IMR-90 (cell line): ENCODE measurements at regions not wholly inside any gene's neighbourhood (a gene's known extent, or its start where the extent isn't known, plus 50 kb on each side); places are given as distances from the start of the nearest gene placed in this dataset.

Experiments
- BHLHE40 ChIP-seq: fragments of 150-350 bp; IDR thresholded peaks from 2 replicates; pipeline ENCODE4 v1.6.1; 2016; ENCODE audit warnings: mild to moderate bottlenecking, low read depth, low read length
- CEBPB ChIP-seq: IDR thresholded peaks from 2 replicates; pipeline ENCODE4 v1.6.1; 2012; ENCODE audit warnings: low read depth, low read length, improper control_type of control experiment
- CHD1 ChIP-seq: IDR thresholded peaks from 2 replicates; pipeline ENCODE4 v1.6.1; 2012; ENCODE audit warnings: low read depth, low read length, improper control_type of control experiment
- FOS ChIP-seq: fragments of 150-350 bp; IDR thresholded peaks from 2 replicates; pipeline ENCODE4 v1.6.1; 2016; ENCODE audit warnings: low read depth, low read length
- MXI1 ChIP-seq: IDR thresholded peaks from 2 replicates; pipeline ENCODE4 v1.6.1; 2012; ENCODE audit warnings: low read depth, mild to moderate bottlenecking, low read length, moderate library complexity, borderline replicate concordance
- POLR2A ChIP-seq: IDR thresholded peaks from 2 replicates; pipeline ENCODE4 v1.6.1; 2012; ENCODE audit warnings: mild to moderate bottlenecking, low read depth, low read length
- RAD21 ChIP-seq: IDR thresholded peaks from 2 replicates; pipeline ENCODE4 v1.6.1; 2012; ENCODE audit warnings: low read length, improper control_type of control experiment
- TF ChIP-seq, protein P1 (sequence below): conservative IDR thresholded peaks from 2 replicates; pipeline ENCODE4 v1.5.1; 2012; ENCODE audit warnings: mild to moderate bottlenecking, low read depth, low read length, improper control_type of control experiment
- TF ChIP-seq, protein P2 (sequence below): fragments of 150-350 bp; IDR thresholded peaks from 2 replicates; pipeline ENCODE4 v1.6.1; 2016; ENCODE audit warnings: low read depth, mild to moderate bottlenecking, low read length, moderate library complexity, borderline replicate concordance

DNA sequence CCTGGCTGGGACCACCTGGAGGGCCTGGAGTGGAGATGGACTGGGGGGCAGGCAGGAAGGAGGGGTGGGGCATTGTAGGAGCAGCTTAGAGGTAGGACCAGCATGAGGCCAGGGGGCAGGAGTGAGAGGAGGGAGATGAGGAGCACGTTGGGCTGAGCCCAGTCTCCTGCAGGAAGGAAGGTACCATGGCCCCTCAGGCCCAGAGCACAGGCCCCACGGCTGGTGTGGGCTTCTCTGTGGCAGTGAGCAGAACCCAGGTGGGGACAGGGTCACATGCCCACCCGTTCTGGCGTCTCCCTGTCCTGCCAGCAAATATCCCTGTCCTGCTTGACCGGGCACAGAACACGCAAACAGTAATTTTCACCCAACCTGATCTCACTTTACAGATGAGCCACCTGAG, 141.8 kb downstream of the ENGASE start:
- no peak for TF ChIP-seq FOS
- TF ChIP-seq CEBPB, result no peak
- TF ChIP-seq POLR2A, result no peak
- TF ChIP-seq, protein P1, sequence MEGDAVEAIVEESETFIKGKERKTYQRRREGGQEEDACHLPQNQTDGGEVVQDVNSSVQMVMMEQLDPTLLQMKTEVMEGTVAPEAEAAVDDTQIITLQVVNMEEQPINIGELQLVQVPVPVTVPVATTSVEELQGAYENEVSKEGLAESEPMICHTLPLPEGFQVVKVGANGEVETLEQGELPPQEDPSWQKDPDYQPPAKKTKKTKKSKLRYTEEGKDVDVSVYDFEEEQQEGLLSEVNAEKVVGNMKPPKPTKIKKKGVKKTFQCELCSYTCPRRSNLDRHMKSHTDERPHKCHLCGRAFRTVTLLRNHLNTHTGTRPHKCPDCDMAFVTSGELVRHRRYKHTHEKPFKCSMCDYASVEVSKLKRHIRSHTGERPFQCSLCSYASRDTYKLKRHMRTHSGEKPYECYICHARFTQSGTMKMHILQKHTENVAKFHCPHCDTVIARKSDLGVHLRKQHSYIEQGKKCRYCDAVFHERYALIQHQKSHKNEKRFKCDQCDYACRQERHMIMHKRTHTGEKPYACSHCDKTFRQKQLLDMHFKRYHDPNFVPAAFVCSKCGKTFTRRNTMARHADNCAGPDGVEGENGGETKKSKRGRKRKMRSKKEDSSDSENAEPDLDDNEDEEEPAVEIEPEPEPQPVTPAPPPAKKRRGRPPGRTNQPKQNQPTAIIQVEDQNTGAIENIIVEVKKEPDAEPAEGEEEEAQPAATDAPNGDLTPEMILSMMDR, result no peak
- no peak for TF ChIP-seq RAD21
- TF ChIP-seq CHD1, result no peak
- TF ChIP-seq MXI1, result no peak
- TF ChIP-seq, protein P2, sequence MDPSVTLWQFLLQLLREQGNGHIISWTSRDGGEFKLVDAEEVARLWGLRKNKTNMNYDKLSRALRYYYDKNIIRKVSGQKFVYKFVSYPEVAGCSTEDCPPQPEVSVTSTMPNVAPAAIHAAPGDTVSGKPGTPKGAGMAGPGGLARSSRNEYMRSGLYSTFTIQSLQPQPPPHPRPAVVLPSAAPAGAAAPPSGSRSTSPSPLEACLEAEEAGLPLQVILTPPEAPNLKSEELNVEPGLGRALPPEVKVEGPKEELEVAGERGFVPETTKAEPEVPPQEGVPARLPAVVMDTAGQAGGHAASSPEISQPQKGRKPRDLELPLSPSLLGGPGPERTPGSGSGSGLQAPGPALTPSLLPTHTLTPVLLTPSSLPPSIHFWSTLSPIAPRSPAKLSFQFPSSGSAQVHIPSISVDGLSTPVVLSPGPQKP, result no peak
- no peak for TF ChIP-seq BHLHE40
